DND-41 (cell line): ENCODE measurements at regions not wholly inside any gene's neighbourhood (a gene's known extent, or its start where the extent isn't known, plus 50 kb on each side); places are given as distances from the start of the nearest gene placed in this dataset.

Experiments
- EZH2 ChIP-seq: IDR thresholded peaks from 3 replicates; pipeline ENCODE4 v1.6.1; 2012; ENCODE audit warnings: borderline replicate concordance, low read depth, mild to moderate bottlenecking, moderate library complexity, low read length, inconsistent platforms; ENCODE audit not compliant: severe bottlenecking
- TF ChIP-seq, protein P1 (sequence below): IDR thresholded peaks from 2 replicates; pipeline ENCODE4 v1.5.1; 2012; ENCODE audit warnings: borderline replicate concordance, low read length, moderate library complexity, mild to moderate bottlenecking; ENCODE audit not compliant: poor library complexity, severe bottlenecking; ENCODE audit errors: extremely low read depth

DNA sequence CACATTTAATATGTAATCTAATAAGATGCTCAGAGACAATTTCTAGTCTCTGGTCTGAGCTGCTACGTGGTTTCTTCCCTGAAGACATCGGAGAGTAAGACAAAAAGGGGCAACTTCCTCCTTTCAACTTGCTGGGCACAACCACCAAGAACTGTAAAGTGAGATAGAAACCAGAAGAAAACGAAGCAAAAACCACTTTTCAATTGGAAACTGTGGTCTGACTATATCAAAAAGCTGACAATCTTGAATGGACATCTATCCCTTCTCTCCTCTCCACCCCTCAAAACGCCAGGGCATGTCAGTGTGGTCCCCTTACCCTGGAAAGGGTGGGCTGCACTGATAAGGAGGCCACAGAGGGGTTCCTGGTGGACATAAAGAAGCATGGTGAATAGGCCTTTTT is 269.1 kb downstream of the CD83 start:
- TF ChIP-seq, protein P1, sequence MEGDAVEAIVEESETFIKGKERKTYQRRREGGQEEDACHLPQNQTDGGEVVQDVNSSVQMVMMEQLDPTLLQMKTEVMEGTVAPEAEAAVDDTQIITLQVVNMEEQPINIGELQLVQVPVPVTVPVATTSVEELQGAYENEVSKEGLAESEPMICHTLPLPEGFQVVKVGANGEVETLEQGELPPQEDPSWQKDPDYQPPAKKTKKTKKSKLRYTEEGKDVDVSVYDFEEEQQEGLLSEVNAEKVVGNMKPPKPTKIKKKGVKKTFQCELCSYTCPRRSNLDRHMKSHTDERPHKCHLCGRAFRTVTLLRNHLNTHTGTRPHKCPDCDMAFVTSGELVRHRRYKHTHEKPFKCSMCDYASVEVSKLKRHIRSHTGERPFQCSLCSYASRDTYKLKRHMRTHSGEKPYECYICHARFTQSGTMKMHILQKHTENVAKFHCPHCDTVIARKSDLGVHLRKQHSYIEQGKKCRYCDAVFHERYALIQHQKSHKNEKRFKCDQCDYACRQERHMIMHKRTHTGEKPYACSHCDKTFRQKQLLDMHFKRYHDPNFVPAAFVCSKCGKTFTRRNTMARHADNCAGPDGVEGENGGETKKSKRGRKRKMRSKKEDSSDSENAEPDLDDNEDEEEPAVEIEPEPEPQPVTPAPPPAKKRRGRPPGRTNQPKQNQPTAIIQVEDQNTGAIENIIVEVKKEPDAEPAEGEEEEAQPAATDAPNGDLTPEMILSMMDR = no peak
- no peak for TF ChIP-seq EZH2
